ENCODE measurements at regions not wholly inside any gene's neighbourhood (a gene's known extent, or its start where the extent isn't known, plus 50 kb on each side); places are given as distances from the start of the nearest gene placed in this dataset.

DNA sequence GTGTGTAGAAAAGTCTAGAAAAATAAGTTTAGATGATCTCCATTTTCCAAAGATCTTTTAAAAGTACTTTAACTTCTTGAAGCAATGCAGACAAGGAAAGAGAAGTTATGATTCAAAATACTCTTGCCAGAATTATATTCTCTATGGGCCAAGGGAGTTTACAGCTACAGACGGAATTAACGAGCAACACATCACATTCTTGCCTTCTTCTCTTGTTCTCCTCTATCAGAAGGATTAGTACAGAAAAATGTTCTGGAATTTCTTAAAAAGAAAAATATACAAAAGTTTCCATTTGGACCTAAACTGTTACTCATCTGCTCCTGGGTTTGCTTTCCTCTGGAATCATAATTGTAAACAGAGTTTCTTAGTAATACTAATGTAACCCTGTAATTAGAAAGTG, 284.7 kb upstream of the HSF2 start:
- DNase-seq (ENCODE audit: low spot score): no peak
- Mint-ChIP-seq H3K27ac (no peak overlapping the region), H3K4me3 (no peak overlapping the region), H3K4me1 (no peaks in the 10 kb centered on the region), H3K27me3 (ENCODE audit: insufficient read depth, low read depth) (peaks cover 2% of the 10 kb centered on the region), H3K36me3 (no peaks in the 10 kb centered on the region), H3K9me3 (no peaks in the 10 kb centered on the region)
- TF ChIP-seq CTCF (IDR thresholded peaks at IDR 0.05): no peak
- no peak for TF ChIP-seq EZH2phosphoT487 (IDR thresholded peaks at IDR 0.05)
- TF ChIP-seq EZH2 (IDR thresholded peaks at IDR 0.05): no peak
- Histone ChIP-seq H3K36me3 (no peaks in the 10 kb centered on the region), H3K9ac (no peak overlapping the region), H3F3A (ENCODE audit: low read depth) (no peaks in the 10 kb centered on the region), H3K79me2 (ENCODE audit: low read depth) (no peaks in the 10 kb centered on the region), H3K4me3 (no peak overlapping the region), H4K20me1 (ENCODE audit: low read depth) (no peaks in the 10 kb centered on the region), H3K27me3 (no peaks in the 10 kb centered on the region), H3K4me2 (no peak overlapping the region), H3K9me3 (ENCODE audit: low read depth) (no peaks in the 10 kb centered on the region), H3K27ac (no peak overlapping the region), H3K4me1 (no peaks in the 10 kb centered on the region), H2AFZ (replicated peaks) (no peak overlapping the region)

GRCh38 chr6:122116119-122116834, 283.2 kb upstream of the HSF2 start:
- H3K9me3 Mint-ChIP-seq: no peaks in the 10 kb centered on the region
- H3K27ac Mint-ChIP-seq: no peak overlapping the region
- Histone ChIP-seq H3K4me3 (no peak overlapping the region), H3K36me3 (no peaks in the 10 kb centered on the region), H2AFZ (replicated peaks) (no peak overlapping the region), H3K9ac (no peak overlapping the region), H3K9me3 (ENCODE audit: low read depth) (no peaks in the 10 kb centered on the region), H3K27me3 (no peaks in the 10 kb centered on the region), H3K4me1 (no peaks in the 10 kb centered on the region), H4K20me1 (ENCODE audit: low read depth) (no peaks in the 10 kb centered on the region), H3K79me2 (ENCODE audit: low read depth) (no peaks in the 10 kb centered on the region), H3F3A (ENCODE audit: low read depth) (no peaks in the 10 kb centered on the region), H3K4me2 (no peak overlapping the region), H3K27ac (no peak overlapping the region)
- H3K4me3 Mint-ChIP-seq: no peak overlapping the region
- TF ChIP-seq EZH2 (IDR thresholded peaks at IDR 0.05) (no peak), CTCF (IDR thresholded peaks at IDR 0.05) (no peak), EZH2phosphoT487 (IDR thresholded peaks at IDR 0.05) (no peak)
- H3K4me1 Mint-ChIP-seq: no peaks in the 10 kb centered on the region
- no peak for DNase-seq (ENCODE audit: low spot score)
- peaks cover 2% of the 10 kb centered on the region for H3K27me3 Mint-ChIP-seq (ENCODE audit: insufficient read depth, low read depth)
- no peaks in the 10 kb centered on the region for H3K36me3 Mint-ChIP-seq

DNA sequence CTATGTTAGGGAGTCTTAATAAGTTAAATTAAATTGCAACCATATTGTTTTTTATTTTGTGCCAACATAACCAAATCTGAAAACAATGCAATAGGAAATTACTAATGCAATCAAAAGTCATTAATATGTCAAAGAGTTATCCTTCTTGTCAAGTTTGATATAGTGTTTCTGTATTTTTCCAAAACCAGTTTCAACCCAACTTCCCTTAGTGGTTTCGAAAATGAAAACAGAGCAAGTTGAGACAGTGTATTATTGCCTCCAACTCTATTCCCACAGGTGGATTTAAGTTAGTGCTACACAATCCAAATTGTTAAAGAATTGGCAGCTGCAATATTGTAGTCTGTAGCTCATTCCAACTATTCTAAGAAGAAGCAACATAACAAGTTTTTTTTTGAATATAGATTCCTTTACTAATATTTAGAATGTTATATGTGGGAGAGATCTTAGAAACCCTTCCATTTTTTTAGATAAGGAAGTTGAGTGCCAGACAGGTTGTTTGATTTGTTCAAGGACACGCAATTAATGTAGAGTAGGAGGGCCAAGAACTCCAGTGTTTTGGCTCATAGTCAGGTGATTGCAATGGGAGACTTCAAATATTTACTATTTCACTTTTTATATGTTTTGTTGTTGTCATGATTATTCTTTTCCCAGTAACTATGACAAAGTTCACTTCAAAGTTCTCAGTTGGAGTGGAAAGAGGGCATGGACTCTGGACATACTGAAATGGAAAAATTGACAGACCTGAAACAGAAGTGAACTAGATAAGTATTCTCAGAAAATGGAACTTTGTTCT, 282.4 kb upstream of the HSF2 start:
- Histone ChIP-seq H4K20me1 (ENCODE audit: low read depth) (no peaks in the 10 kb centered on the region), H3K4me3 (no peak overlapping the region), H3K9me3 (ENCODE audit: low read depth) (no peaks in the 10 kb centered on the region), H3K4me1 (no peaks in the 10 kb centered on the region), H3K27me3 (no peaks in the 10 kb centered on the region), H3F3A (ENCODE audit: low read depth) (no peaks in the 10 kb centered on the region), H3K4me2 (no peak overlapping the region), H3K36me3 (no peaks in the 10 kb centered on the region), H2AFZ (replicated peaks) (no peak overlapping the region), H3K27ac (no peak overlapping the region), H3K9ac (no peak overlapping the region), H3K79me2 (ENCODE audit: low read depth) (no peaks in the 10 kb centered on the region)
- peaks cover 2% of the 10 kb centered on the region for H3K27me3 Mint-ChIP-seq (ENCODE audit: insufficient read depth, low read depth)
- DNase-seq (ENCODE audit: low spot score): no peak
- H3K27ac Mint-ChIP-seq: no peak overlapping the region
- no peak overlapping the region for H3K4me3 Mint-ChIP-seq
- H3K4me1 Mint-ChIP-seq: no peaks in the 10 kb centered on the region
- no peaks in the 10 kb centered on the region for H3K36me3 Mint-ChIP-seq
- no peak for TF ChIP-seq CTCF (IDR thresholded peaks at IDR 0.05)
- no peaks in the 10 kb centered on the region for H3K9me3 Mint-ChIP-seq

Measured in neural progenitor cell (in vitro differentiated cells).